GM12872 (cell line): ENCODE measurements at regions not wholly inside any gene's neighbourhood (a gene's known extent, or its start where the extent isn't known, plus 50 kb on each side); places are given as distances from the start of the nearest gene placed in this dataset.

Experiments used
- CTCF ChIP-seq: IDR thresholded peaks from 3 replicates; pipeline ENCODE4 v1.5.1; 2011; ENCODE audit warnings: low read depth, mild to moderate bottlenecking, low read length, moderate library complexity; ENCODE audit not compliant: insufficient read depth

GRCh38 chr9:115416299-115416698 is 298.3 kb upstream of the TNC start:
- TF ChIP-seq CTCF: no peak

GRCh38 chr9:115422932-115423440 is 305.0 kb upstream of the TNC start:
- no peak for TF ChIP-seq CTCF

- no peak for TF ChIP-seq CTCF
Measured at GRCh38 chr9:115423646-115424045, 305.7 kb upstream of the TNC start.

- TF ChIP-seq CTCF: no peak
Measured at GRCh38 chr9:115425601-115426000, 307.6 kb upstream of the TNC start.

GRCh38 chr9:115437418-115437817 is 319.5 kb upstream of the TNC start:
- TF ChIP-seq CTCF: no peak

- TF ChIP-seq CTCF: no peak
Measured at GRCh38 chr9:115439641-115440040, 321.7 kb upstream of the TNC start.

- TF ChIP-seq CTCF: no peak
Measured at GRCh38 chr9:115442054-115442453, 324.1 kb upstream of the TNC start.

- TF ChIP-seq CTCF: no peak
Measured at GRCh38 chr9:115443890-115444289, 325.9 kb upstream of the TNC start.
